ENCODE measurements at regions not wholly inside any gene's neighbourhood (a gene's known extent, or its start where the extent isn't known, plus 50 kb on each side); places are given as distances from the start of the nearest gene placed in this dataset.

DNA sequence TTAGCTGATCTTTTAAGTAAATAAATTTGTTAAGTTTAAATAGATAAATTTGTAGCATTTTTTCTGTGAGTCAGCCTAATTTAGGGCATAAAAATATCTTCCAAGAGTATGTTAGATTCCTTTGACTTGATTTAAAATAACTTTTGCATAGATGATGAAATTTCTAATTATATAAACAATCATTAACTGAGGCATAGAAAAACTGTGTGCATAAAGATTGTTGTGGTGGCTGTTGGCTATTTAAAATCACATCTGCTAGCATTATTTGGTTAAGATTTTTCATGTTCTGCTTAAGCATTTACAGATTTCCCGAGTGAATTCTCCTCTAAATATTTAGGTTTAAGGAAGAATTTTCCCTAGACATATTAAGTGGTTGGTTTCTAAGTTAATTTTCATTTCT, 223.2 kb downstream of the FSCB start:
- Histone ChIP-seq H2AFZ (no peak overlapping the region), H3K27me3 (ENCODE audit: insufficient read depth) (no peaks in the 10 kb centered on the region), H3K4me1 (ENCODE audit: insufficient read depth) (no peaks in the 10 kb centered on the region), H3F3A (replicated peaks; ENCODE audit: low read depth) (no peaks in the 10 kb centered on the region), H3K36me3 (ENCODE audit: insufficient read depth) (no peaks in the 10 kb centered on the region), H3K4me2 (no peak overlapping the region), H4K20me1 (replicated peaks; ENCODE audit: insufficient read depth) (no peaks in the 10 kb centered on the region), H3K27ac (ENCODE audit: low read depth) (no peak overlapping the region), H3K4me3 (no peak overlapping the region), H3K9me2 (ENCODE audit: insufficient read depth) (no peaks in the 10 kb centered on the region), H3K79me2 (replicated peaks; ENCODE audit: insufficient read depth) (no peaks in the 10 kb centered on the region)
- DNase-seq (ENCODE audit: low spot score) (no peak), ATAC-seq (no peak)
- TF ChIP-seq EZH2 (IDR thresholded peaks at IDR 0.05; ENCODE audit: low read depth, unreplicated experiment) (no peak), STAT1 (IDR thresholded peaks at IDR 0.05; ENCODE audit: unreplicated experiment) (no peak), ZNF114 (CRISPR knock-in tag; IDR thresholded peaks at IDR 0.05) (no peak), CREB1 (CRISPR knock-in tag; IDR thresholded peaks at IDR 0.05; ENCODE audit: low read depth) (no peak), JUNB (IDR thresholded peaks at IDR 0.05; ENCODE audit: unreplicated experiment) (no peak), EZH2phosphoT487 (IDR thresholded peaks at IDR 0.05; ENCODE audit: unreplicated experiment) (no peak)
- TF ChIP-seq, protein P1, sequence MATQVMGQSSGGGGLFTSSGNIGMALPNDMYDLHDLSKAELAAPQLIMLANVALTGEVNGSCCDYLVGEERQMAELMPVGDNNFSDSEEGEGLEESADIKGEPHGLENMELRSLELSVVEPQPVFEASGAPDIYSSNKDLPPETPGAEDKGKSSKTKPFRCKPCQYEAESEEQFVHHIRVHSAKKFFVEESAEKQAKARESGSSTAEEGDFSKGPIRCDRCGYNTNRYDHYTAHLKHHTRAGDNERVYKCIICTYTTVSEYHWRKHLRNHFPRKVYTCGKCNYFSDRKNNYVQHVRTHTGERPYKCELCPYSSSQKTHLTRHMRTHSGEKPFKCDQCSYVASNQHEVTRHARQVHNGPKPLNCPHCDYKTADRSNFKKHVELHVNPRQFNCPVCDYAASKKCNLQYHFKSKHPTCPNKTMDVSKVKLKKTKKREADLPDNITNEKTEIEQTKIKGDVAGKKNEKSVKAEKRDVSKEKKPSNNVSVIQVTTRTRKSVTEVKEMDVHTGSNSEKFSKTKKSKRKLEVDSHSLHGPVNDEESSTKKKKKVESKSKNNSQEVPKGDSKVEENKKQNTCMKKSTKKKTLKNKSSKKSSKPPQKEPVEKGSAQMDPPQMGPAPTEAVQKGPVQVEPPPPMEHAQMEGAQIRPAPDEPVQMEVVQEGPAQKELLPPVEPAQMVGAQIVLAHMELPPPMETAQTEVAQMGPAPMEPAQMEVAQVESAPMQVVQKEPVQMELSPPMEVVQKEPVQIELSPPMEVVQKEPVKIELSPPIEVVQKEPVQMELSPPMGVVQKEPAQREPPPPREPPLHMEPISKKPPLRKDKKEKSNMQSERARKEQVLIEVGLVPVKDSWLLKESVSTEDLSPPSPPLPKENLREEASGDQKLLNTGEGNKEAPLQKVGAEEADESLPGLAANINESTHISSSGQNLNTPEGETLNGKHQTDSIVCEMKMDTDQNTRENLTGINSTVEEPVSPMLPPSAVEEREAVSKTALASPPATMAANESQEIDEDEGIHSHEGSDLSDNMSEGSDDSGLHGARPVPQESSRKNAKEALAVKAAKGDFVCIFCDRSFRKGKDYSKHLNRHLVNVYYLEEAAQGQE (IDR thresholded peaks at IDR 0.05; ENCODE audit: unreplicated experiment): no peak
- no peak overlapping the region for H3K27ac Mint-ChIP-seq
- H3K9me3 Mint-ChIP-seq: no peaks in the 10 kb centered on the region
- peaks cover 2% of the 10 kb centered on the region for H3K27me3 Mint-ChIP-seq (ENCODE audit: insufficient read depth, low read depth, poor library complexity)
- no peaks in the 10 kb centered on the region for H3K36me3 Mint-ChIP-seq (ENCODE audit: low read depth)
- no peaks in the 10 kb centered on the region for H3K4me1 Mint-ChIP-seq
- H3K4me3 Mint-ChIP-seq: no peak overlapping the region

DNA sequence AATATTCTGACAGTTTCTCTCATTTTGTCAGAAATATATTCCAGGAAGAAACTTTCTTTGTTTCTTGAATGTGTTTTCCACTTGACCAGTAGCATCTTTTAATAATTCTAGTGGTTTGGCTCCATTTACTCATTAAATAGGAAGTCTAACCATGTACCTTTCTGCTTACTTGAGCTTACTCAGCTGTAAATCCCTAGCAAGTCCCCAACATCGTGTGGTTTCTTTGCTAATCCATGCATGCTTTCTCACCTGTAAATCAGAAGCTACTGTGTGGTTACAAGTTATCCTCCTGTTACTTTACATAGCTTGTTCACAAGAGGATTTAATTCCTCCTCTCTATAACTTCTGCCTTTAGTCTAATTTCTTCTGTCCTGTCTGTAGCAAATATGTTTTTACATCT, 227.7 kb downstream of the FSCB start:
- H3K27ac ChIP-seq (ENCODE audit: low read depth): no peak overlapping the region
- no peak overlapping the region for H2AFZ ChIP-seq
- H3K4me1 ChIP-seq (ENCODE audit: insufficient read depth): no peaks in the 10 kb centered on the region
- Mint-ChIP-seq H3K36me3 (ENCODE audit: low read depth) (no peaks in the 10 kb centered on the region), H3K4me3 (no peak overlapping the region), H3K4me1 (no peaks in the 10 kb centered on the region), H3K9me3 (no peaks in the 10 kb centered on the region), H3K27ac (no peak overlapping the region), H3K27me3 (ENCODE audit: insufficient read depth, low read depth, poor library complexity) (peaks cover 2% of the 10 kb centered on the region)
- H3K4me2 ChIP-seq: no peak overlapping the region
- ATAC-seq (no peak), DNase-seq (ENCODE audit: low spot score) (no peak)
- H3K4me3 ChIP-seq: no peak overlapping the region
- H3F3A ChIP-seq (replicated peaks; ENCODE audit: low read depth): no peaks in the 10 kb centered on the region
- H4K20me1 ChIP-seq (replicated peaks; ENCODE audit: insufficient read depth): no peaks in the 10 kb centered on the region
- no peaks in the 10 kb centered on the region for H3K79me2 ChIP-seq (replicated peaks; ENCODE audit: insufficient read depth)
- H3K27me3 ChIP-seq (ENCODE audit: insufficient read depth): no peaks in the 10 kb centered on the region
- H3K9me2 ChIP-seq (ENCODE audit: insufficient read depth): no peaks in the 10 kb centered on the region
- no peaks in the 10 kb centered on the region for H3K36me3 ChIP-seq (ENCODE audit: insufficient read depth)
- TF ChIP-seq ZNF331 (CRISPR knock-in tag; IDR thresholded peaks at IDR 0.05; ENCODE audit: low read depth) (no peak), ZNF114 (CRISPR knock-in tag; IDR thresholded peaks at IDR 0.05) (no peak), EZH2 (IDR thresholded peaks at IDR 0.05; ENCODE audit: low read depth, unreplicated experiment) (no peak), JUNB (IDR thresholded peaks at IDR 0.05; ENCODE audit: unreplicated experiment) (no peak)
- TF ChIP-seq, protein P2, sequence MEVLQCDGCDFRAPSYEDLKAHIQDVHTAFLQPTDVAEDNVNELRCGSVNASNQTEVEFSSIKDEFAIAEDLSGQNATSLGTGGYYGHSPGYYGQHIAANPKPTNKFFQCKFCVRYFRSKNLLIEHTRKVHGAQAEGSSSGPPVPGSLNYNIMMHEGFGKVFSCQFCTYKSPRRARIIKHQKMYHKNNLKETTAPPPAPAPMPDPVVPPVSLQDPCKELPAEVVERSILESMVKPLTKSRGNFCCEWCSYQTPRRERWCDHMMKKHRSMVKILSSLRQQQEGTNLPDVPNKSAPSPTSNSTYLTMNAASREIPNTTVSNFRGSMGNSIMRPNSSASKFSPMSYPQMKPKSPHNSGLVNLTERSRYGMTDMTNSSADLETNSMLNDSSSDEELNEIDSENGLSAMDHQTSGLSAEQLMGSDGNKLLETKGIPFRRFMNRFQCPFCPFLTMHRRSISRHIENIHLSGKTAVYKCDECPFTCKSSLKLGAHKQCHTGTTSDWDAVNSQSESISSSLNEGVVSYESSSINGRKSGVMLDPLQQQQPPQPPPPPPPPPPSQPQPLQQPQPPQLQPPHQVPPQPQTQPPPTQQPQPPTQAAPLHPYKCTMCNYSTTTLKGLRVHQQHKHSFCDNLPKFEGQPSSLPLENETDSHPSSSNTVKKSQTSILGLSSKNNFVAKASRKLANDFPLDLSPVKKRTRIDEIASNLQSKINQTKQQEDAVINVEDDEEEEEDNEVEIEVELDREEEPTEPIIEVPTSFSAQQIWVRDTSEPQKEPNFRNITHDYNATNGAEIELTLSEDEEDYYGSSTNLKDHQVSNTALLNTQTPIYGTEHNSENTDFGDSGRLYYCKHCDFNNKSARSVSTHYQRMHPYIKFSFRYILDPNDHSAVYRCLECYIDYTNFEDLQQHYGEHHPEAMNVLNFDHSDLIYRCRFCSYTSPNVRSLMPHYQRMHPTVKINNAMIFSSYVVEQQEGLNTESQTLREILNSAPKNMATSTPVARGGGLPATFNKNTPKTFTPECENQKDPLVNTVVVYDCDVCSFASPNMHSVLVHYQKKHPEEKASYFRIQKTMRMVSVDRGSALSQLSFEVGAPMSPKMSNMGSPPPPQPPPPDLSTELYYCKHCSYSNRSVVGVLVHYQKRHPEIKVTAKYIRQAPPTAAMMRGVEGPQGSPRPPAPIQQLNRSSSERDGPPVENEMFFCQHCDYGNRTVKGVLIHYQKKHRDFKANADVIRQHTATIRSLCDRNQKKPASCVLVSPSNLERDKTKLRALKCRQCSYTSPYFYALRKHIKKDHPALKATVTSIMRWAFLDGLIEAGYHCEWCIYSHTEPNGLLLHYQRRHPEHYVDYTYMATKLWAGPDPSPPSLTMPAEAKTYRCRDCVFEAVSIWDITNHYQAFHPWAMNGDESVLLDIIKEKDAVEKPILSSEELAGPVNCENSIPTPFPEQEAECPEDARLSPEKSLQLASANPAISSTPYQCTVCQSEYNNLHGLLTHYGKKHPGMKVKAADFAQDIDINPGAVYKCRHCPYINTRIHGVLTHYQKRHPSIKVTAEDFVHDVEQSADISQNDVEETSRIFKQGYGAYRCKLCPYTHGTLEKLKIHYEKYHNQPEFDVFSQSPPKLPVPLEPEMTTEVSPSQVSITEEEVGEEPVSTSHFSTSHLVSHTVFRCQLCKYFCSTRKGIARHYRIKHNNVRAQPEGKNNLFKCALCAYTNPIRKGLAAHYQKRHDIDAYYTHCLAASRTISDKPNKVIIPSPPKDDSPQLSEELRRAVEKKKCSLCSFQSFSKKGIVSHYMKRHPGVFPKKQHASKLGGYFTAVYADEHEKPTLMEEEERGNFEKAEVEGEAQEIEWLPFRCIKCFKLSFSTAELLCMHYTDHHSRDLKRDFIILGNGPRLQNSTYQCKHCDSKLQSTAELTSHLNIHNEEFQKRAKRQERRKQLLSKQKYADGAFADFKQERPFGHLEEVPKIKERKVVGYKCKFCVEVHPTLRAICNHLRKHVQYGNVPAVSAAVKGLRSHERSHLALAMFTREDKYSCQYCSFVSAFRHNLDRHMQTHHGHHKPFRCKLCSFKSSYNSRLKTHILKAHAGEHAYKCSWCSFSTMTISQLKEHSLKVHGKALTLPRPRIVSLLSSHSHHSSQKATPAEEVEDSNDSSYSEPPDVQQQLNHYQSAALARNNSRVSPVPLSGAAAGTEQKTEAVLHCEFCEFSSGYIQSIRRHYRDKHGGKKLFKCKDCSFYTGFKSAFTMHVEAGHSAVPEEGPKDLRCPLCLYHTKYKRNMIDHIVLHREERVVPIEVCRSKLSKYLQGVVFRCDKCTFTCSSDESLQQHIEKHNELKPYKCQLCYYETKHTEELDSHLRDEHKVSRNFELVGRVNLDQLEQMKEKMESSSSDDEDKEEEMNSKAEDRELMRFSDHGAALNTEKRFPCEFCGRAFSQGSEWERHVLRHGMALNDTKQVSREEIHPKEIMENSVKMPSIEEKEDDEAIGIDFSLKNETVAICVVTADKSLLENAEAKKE (CRISPR knock-in tag; IDR thresholded peaks at IDR 0.05): no peak
- TF ChIP-seq, protein P1 (IDR thresholded peaks at IDR 0.05; ENCODE audit: unreplicated experiment): no peak

Measured in GM23338 (cell line).